NCI-H2029 (cell line): ENCODE measurements at regions not wholly inside any gene's neighbourhood (a gene's known extent, or its start where the extent isn't known, plus 50 kb on each side); places are given as distances from the start of the nearest gene placed in this dataset.
"Not testable (repeated sequence)": the region's sequence is repeated elsewhere in the genome, so short reads cannot be mapped to it uniquely, and the experiment has no call there.

ENCODE experiments used
- DNase-seq: peaks from one replicate; lab custom pipeline; 2025; lab: John Stamatoyannopoulos, UW

GRCh38 chr13:78138756-78139155 lies 220.1 kb upstream of the EDNRB start:
- DNase-seq = no peak

DNA sequence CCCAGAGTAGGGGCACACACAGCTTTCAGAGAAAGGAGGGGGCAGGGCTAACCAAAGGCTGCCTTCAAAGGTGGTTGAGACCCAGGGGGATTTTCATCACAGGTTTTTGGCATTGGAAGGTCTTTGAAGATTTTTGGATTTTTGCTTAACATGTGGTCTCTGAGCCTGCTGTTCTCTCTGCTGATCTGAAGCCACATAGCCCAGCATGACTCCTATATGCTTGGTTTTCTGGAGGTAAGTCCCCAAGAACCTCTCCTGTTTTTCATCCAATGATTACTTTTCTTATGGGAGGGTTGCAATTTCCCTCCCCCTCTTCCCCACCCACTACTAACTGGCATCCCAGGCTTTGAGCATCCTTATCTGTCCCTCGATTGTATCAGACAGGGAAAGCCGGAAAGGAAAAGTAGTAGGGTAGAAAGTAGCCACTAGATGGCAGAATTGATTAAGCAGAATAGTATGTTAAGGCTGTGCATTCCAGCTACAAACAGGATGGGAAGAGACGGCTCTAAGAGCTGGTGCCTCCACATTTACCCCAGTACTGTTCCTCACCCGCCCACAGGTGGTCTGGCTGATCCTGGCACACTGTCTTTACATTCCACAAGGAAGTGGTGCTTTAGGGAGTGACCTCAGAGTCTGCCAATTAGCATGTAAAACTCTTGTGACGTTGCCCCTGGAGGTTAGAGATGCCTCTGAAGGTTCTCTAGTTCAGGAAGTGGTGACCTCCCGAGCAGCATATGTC lies 218.9 kb upstream of the EDNRB start:
- peak; percentile 41 for DNase-seq

DNA sequence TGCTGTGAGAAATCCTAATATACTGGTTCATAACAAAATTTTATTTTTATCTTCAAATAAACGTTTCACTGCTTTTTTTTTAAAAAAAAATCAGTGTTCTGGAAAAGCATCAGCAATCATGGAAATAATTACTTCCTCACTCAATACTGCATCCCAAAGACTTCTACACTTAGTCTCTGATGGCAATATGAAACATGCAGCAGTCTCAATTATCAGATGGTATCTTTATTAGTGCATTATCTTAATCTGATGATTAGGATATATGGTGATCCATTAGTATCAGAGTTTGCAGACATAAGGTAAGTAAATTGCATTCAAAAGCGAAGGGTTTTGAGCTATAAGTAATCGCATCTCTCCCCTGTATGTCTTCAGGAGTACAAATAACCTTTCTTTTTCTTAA lies 218.3 kb upstream of the EDNRB start:
- no peak for DNase-seq

DNA sequence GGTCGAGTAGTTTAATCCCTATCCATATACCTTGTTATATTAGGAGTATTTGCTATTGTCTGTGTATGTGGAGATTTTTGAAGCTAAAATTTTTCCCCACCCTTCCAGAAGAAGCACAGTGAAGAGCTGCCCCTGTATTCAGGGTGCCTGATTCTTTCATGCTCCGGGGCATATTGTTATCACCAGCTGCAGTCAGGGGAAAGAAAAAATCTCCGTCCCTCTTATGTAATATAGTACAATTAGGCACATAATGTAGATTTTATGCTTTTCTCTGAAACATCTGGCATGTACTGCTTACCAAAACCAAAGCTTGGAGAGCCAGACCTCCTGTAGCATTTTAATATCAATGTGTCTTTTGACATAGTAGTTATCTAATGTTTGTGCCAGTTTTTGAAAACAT lies 214.9 kb upstream of the EDNRB start:
- DNase-seq = no peak

DNA sequence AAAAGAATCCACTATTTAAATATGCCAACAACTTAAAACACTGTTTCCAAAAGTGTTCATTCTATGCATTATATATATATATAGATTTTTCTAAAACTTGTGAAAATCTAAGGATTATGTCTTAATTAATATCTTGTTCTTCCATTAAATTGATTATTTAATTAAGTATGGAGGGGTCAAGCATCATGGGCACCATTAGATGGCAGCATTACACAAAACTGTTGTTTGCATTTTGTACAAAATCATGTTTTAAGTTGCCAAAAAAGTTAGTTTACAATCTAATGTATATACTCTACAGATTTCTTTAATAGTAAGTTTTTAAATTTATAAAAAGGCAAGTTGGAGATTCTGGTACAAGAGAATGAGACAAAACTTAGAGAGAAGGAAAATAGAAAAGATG lies 213.2 kb upstream of the EDNRB start:
- DNase-seq = no peak

DNA sequence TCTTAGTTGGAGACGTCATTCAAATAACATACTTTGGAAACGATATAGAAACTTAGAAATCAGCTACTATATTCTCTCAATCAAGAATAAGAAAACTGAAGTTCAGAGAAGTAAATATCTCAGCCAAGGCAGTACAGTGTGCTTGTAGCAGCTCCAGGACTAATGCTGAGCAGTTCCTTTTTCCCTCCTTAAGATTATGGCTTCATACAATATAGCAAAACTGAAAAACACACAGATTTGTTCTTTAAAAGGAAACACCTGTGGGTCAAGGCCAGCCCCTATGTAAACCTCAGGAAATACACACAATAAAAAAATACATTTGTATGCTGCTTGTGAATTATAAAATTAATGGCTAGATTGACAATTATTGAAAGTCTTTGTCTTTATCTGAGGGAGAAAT lies 212.7 kb upstream of the EDNRB start:
- no peak for DNase-seq

- no peak for DNase-seq
These were observed 211.2 kb upstream of the EDNRB start for GRCh38 chr13:78129823-78130222.

GRCh38 chr13:78129359-78129758 lies 210.7 kb upstream of the EDNRB start:
- no peak for DNase-seq

- DNase-seq = peak; percentile 11
These were observed 203.1 kb upstream of the EDNRB start for GRCh38 chr13:78121459-78122348.

DNA sequence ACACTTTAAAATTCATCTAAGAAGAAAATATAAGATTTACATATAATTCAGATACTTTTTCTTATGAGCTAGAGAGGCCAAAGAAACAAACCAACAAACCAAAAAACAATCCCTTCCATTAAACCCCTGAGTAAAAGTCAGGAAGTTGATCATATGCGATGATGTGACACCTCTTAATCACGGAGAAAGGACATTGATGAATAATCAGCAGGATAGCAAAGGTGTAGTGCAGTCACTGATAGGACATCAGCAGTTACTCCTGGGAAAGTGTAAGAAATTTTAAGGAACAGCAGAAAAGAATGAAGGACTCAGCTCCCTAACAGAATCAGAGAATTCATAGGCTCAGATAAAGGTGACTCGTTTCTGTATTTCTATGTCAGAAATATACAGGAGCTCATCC lies 202.4 kb upstream of the EDNRB start:
- DNase-seq = no peak

DNA sequence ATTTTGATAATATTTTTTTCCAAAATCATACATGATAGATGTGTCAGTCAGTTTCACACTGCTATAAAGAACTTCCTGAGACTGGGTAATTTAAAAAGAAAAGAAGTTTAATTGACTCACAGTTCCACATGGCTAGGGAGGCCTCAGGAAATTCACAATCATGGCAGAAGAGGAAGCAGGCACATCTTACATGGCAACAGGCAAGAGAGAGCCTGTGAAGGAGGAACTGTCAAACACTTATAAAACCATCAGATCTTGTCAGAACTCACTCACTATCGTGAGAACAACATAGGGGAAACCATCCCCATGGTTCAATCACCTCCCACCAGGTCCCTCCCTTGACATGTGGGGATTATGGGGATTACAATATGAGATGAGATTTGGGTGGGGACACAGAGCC lies 201.5 kb upstream of the EDNRB start:
- DNase-seq = not testable (repeated sequence)

DNA sequence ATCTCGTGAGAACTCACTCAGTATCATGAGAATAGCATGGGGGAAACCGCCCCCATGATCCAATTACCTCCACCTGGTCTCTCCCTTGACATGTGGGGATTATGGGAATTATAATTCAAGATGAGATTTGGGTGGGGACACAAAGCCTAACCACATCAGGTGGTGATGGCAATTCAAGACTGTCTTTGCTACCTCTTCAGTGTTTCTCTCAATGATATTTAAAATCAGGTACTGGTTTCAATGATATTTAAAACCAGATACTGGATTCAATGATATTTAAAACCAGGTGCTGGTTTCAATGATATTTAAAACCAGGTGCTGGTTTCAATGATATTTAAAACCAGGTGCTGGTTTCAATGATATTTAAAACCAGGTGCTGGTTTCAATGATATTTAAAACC lies 198.4 kb upstream of the EDNRB start:
- not testable (repeated sequence) for DNase-seq

DNA sequence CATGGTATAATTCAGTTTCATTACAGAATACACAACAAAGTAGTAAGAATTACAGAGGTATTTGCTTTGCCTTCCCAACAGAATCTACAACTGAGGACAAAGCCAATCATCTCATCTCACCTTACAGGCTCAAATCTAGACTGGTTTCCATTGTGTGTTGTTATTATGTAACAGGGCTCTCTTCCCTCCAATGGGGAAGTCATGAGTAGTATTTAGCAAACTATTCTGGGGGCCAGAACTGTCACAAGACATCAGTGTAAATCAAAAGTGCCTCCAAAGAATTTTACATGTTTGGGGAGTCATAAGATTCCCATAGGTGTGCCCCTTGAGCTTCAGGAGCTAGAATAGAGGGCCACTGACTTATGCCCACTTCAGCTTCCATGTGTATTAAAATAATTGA lies 187.0 kb upstream of the EDNRB start:
- no peak for DNase-seq

GRCh38 chr13:78103936-78104335 lies 185.3 kb upstream of the EDNRB start:
- no peak for DNase-seq

DNA sequence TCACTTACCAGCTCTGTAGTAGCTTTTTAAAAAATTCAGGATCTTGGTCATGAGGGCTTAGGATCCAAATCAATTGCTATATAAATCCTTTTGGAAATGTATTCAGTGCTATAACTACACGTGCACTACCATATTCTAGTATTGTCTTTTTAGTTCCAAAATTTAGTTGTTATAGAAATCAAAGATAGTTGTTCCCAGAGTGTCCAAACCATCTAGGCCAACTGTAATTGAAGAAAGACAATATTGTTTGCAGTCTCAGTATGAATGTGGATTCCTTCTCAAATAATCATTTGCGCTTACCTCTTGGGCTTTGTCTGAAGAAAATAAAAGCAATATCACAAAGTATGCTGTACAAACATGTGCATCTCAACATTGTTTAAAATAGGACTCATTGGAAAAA lies 184.1 kb upstream of the EDNRB start:
- no peak for DNase-seq

- no peak for DNase-seq
These were observed 183.6 kb upstream of the EDNRB start for GRCh38 chr13:78102121-78102677.

GRCh38 chr13:78100486-78100885 lies 181.9 kb upstream of the EDNRB start:
- no peak for DNase-seq

DNA sequence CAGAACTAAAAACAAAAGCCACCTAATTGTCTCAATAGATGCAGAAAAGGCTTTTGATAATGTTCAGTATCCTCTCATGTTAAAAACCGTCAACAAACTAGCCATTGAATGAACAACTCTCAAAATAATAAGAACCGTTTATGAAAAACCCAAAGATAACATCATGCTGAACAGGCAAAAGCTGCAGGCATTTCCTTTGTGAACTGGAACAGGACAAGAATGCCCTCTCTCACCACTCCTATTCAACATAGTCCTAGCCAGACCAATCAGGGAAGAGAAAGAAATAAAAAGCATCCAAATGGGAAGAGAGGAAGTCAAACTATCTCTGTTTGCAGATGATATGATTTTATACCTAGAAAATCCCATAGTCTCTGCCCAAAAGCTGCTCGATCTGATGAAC lies 179.6 kb upstream of the EDNRB start:
- no peak for DNase-seq

DNA sequence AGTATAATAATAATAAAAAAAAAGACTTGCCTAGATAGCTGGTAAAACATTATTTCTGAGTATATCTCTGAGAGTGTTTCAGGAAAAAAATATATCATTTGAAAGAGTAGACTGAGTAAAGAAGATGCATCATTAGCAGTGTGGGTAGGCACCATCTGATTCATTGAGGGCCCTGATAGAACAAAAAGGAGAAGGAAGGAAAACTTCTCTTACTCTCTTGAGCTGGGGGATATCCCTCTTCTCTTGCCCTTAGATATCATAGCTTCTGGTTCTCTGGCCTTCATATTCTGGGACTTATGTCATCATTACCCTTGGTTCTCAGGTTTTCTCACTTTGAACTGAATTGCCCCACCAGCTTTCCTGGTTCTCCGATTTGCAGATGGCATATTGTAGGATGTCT lies 177.6 kb upstream of the EDNRB start:
- no peak for DNase-seq

- no peak for DNase-seq
These were observed 169.5 kb upstream of the EDNRB start for GRCh38 chr13:78087966-78088678.

- no peak for DNase-seq
These were observed 167.0 kb upstream of the EDNRB start for GRCh38 chr13:78085434-78086225.

DNA sequence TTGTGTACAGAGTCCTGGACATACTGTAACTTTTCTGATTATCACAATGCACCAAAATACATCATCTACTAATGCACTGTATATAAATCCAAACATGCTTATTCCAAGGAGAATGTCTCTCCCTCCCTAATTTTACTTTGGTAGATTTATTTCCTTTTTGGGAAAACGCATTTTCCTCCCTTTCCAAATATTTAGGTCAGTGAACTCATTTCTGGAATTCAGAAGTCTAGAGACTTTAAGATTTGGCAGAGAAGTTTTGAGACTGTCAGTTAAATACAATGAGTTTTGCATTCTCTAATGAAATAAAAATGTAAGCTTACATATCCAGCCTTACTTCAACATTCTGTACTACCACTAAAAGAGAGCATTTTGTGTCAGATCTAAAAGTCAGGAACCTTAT lies 165.8 kb upstream of the EDNRB start:
- DNase-seq = no peak
